Activated CD4-positive, alpha-beta T cell treated with anti-CD3 and anti-CD28 coated beads, Interleukin-10, Interleukin-2, amounts not matched to agents 100 ng/mL and 50 ng/mL, durations not matched to agents 16 hours and 8 hours (primary cell): ENCODE measurements at regions not wholly inside any gene's neighbourhood (a gene's known extent, or its start where the extent isn't known, plus 50 kb on each side); places are given as distances from the start of the nearest gene placed in this dataset.
"Not testable (repeated sequence)": the region's sequence is repeated elsewhere in the genome, so short reads cannot be mapped to it uniquely, and the experiment has no call there.

Experiments used
- DNase-seq: peaks from one replicate; pipeline ENCODE4 v3.0.0-alpha.2; 2020

- no peak for DNase-seq
Observed at GRCh38 chr2:212858496-212858895, 292.9 kb downstream of the IKZF2 start.

GRCh38 chr2:212854771-212855170, 296.6 kb downstream of the IKZF2 start:
- DNase-seq, result no peak

- DNase-seq, result no peak
Observed at GRCh38 chr2:212854116-212854515, 297.3 kb downstream of the IKZF2 start.

- DNase-seq, result no peak
Observed at GRCh38 chr2:212845941-212846340, 305.5 kb downstream of the IKZF2 start.

GRCh38 chr2:212843409-212844199, 305.0 kb upstream of the ERBB4 start:
- peak; percentile 52 for DNase-seq

- no peak for DNase-seq
Observed at GRCh38 chr2:212842544-212843185, 304.1 kb upstream of the ERBB4 start.

GRCh38 chr2:212841460-212841859, 302.9 kb upstream of the ERBB4 start:
- DNase-seq, result no peak

GRCh38 chr2:212832211-212833195, 293.9 kb upstream of the ERBB4 start:
- no peak for DNase-seq

GRCh38 chr2:212831671-212832199, 293.1 kb upstream of the ERBB4 start:
- DNase-seq, result no peak

GRCh38 chr2:212816267-212816666, 277.7 kb upstream of the ERBB4 start:
- DNase-seq, result no peak

- DNase-seq, result peak; percentile 65
Observed at GRCh38 chr2:212815453-212815852, 276.9 kb upstream of the ERBB4 start.

GRCh38 chr2:212814941-212815340, 276.3 kb upstream of the ERBB4 start:
- DNase-seq, result no peak

GRCh38 chr2:212811921-212812320, 273.3 kb upstream of the ERBB4 start:
- DNase-seq, result no peak

- peak; percentile 47 for DNase-seq
Observed at GRCh38 chr2:212811036-212811805, 272.6 kb upstream of the ERBB4 start.

- DNase-seq, result peak; percentile 44
Observed at GRCh38 chr2:212797484-212798205, 259.0 kb upstream of the ERBB4 start.

GRCh38 chr2:212794471-212794870, 255.9 kb upstream of the ERBB4 start:
- no peak for DNase-seq

GRCh38 chr2:212791569-212791968, 253.0 kb upstream of the ERBB4 start:
- DNase-seq, result no peak

GRCh38 chr2:212786088-212786487, 247.5 kb upstream of the ERBB4 start:
- DNase-seq, result not testable (repeated sequence)

GRCh38 chr2:212777020-212777491, 238.5 kb upstream of the ERBB4 start:
- DNase-seq, result peak; percentile 34

- no peak for DNase-seq
Observed at GRCh38 chr2:212773808-212774339, 235.3 kb upstream of the ERBB4 start.

GRCh38 chr2:212770240-212770639, 231.6 kb upstream of the ERBB4 start:
- no peak for DNase-seq
